GM12891 (cell line): ENCODE measurements at regions not wholly inside any gene's neighbourhood (a gene's known extent, or its start where the extent isn't known, plus 50 kb on each side); places are given as distances from the start of the nearest gene placed in this dataset.

Experiments used
- DNase-seq: peaks from one replicate; pipeline ENCODE4 v3.0.0; 2011; ENCODE audit warnings: low spot score; ENCODE audit not compliant: insufficient read length
- FAIRE-seq: peaks from 2 replicates; lab custom pipeline; 2011; peaks lifted over from hg19 to GRCh38; lab: Jason Lieb, UNC
- PAX5 ChIP-seq: IDR thresholded peaks from 2 replicates; pipeline ENCODE4 v1.6.1; 2011; ENCODE audit warnings: low read length, moderate library complexity, mild to moderate bottlenecking; ENCODE audit not compliant: insufficient read depth, severe bottlenecking
- POLR2A ChIP-seq: IDR thresholded peaks from 2 replicates; pipeline ENCODE4 v1.6.1; 2011; ENCODE audit warnings: low read depth, low read length, control low read depth
- POLR2AphosphoS5 ChIP-seq: IDR thresholded peaks from 2 replicates; pipeline ENCODE4 v1.6.1; 2011; ENCODE audit warnings: low read depth, low read length, control low read depth
- POU2F2 ChIP-seq: IDR thresholded peaks from 2 replicates; pipeline ENCODE4 v1.6.1; 2011; ENCODE audit warnings: low read depth, mild to moderate bottlenecking, control low read depth, low read length, moderate library complexity
- SPI1 ChIP-seq: IDR thresholded peaks from 2 replicates; pipeline ENCODE4 v1.6.1; 2011; ENCODE audit warnings: low read depth, low read length, control low read depth
- TAF1 ChIP-seq: IDR thresholded peaks from 2 replicates; pipeline ENCODE4 v1.6.1; 2011; ENCODE audit warnings: low read depth, low read length, control low read depth

GRCh38 chr9:107737987-107738743 lies 248.6 kb upstream of the KLF4 start:
- DNase-seq (no peak), FAIRE-seq (no peak)
- TF ChIP-seq POLR2A (no peak), POU2F2 (no peak), TAF1 (no peak), PAX5 (no peak), SPI1 (no peak), POLR2AphosphoS5 (no peak)

GRCh38 chr9:107737610-107737986 lies 248.0 kb upstream of the KLF4 start:
- DNase-seq (no peak), FAIRE-seq (no peak)
- TF ChIP-seq TAF1 (no peak), POU2F2 (no peak)

- TF ChIP-seq SPI1 (no peak), POLR2AphosphoS5 (no peak), TAF1 (no peak), POLR2A (no peak), PAX5 (no peak), POU2F2 (no peak)
- DNase-seq (no peak), FAIRE-seq (no peak)
Measured at GRCh38 chr9:107735821-107736220, 246.3 kb upstream of the KLF4 start.

GRCh38 chr9:107734256-107735013 lies 244.9 kb upstream of the KLF4 start:
- no peak for FAIRE-seq
- TF ChIP-seq POLR2AphosphoS5 (no peak), POU2F2 (no peak), SPI1 (no peak), POLR2A (no peak), PAX5 (no peak), TAF1 (no peak)
- DNase-seq: no peak

GRCh38 chr9:107733523-107733894 lies 243.9 kb upstream of the KLF4 start:
- DNase-seq (no peak), FAIRE-seq (no peak)
- TF ChIP-seq POU2F2: no peak
- TF ChIP-seq POLR2A: no peak
- TF ChIP-seq POLR2AphosphoS5: no peak
- no peak for TF ChIP-seq TAF1
- no peak for TF ChIP-seq PAX5
- no peak for TF ChIP-seq SPI1

- no peak for TF ChIP-seq POLR2AphosphoS5
- TF ChIP-seq POU2F2: no peak
- FAIRE-seq (no peak), DNase-seq (no peak)
Measured at GRCh38 chr9:107732781-107733522, 243.4 kb upstream of the KLF4 start.

GRCh38 chr9:107731115-107731762 lies 241.7 kb upstream of the KLF4 start:
- FAIRE-seq (no peak), DNase-seq (no peak)
- TF ChIP-seq POLR2A: no peak
- TF ChIP-seq TAF1: no peak
- TF ChIP-seq SPI1: no peak
- no peak for TF ChIP-seq POLR2AphosphoS5
- TF ChIP-seq PAX5: no peak
- no peak for TF ChIP-seq POU2F2

GRCh38 chr9:107730666-107731065 lies 241.1 kb upstream of the KLF4 start:
- DNase-seq (no peak), FAIRE-seq (no peak)
- TF ChIP-seq POU2F2 (no peak), TAF1 (no peak), PAX5 (no peak), POLR2A (no peak)
